NCI-H69 (cell line): ENCODE measurements at regions not wholly inside any gene's neighbourhood (a gene's known extent, or its start where the extent isn't known, plus 50 kb on each side); places are given as distances from the start of the nearest gene placed in this dataset.
"Not testable (repeated sequence)": the region's sequence is repeated elsewhere in the genome, so short reads cannot be mapped to it uniquely, and the experiment has no call there.

ENCODE experiments used
- DNase-seq: peaks from one replicate; lab custom pipeline; 2025; lab: John Stamatoyannopoulos, UW

DNA sequence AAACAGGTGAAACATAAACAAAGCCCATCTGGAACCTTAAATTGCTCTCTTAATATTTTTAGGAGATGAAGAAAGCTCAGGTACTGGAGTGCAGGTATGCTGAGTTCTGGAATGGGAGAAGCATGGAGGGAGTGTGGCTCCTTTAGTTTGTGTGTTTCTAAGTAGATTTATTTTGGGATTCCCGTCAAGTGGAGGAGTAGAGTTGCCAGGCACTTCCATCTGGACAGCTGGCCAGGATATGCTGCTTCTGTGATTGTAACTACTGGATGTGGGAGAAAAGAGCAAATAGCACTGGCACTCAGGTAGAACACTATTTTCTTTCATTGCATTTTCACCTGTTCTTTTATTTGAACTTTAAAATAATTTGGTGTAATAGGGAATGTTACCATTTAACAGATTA lies 182.3 kb upstream of the MAST4 start:
- no peak for DNase-seq

DNA sequence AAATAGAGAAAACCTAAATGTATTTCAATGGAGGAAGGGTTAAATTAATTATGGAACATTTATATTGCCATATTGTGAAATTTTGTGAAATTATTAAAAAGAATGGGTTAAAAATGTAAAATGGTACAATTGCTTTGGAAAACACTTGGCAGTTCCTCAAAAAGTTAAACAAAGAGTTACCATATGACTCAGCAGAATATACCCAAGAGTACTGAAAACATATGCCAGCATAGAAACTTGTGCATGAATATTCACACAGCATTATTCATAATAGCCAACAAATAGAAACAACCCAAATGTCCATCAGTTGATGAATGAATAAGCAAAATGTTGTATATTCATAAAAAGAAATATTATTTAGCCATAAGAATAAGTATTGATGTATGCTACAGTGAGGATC lies 181.0 kb upstream of the MAST4 start:
- no peak for DNase-seq

DNA sequence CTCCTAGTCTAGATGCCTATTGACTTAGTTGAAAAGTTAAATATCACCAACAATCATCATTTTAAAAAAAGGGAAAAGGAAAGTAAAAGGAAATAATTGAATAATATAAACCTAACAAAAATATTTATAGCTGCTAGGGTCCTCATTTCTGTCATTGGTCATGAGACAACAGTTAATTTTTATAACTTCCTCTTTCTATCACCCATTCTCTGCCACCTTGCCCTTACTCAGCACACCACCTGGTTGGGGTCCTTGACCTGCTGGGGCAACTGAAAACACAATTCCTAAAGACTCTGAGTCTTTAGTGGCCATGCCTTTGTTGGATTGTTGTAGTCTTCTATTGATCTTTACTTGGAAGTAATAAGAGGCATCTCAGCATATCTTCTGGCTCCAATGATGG lies 179.5 kb upstream of the MAST4 start:
- no peak for DNase-seq

DNA sequence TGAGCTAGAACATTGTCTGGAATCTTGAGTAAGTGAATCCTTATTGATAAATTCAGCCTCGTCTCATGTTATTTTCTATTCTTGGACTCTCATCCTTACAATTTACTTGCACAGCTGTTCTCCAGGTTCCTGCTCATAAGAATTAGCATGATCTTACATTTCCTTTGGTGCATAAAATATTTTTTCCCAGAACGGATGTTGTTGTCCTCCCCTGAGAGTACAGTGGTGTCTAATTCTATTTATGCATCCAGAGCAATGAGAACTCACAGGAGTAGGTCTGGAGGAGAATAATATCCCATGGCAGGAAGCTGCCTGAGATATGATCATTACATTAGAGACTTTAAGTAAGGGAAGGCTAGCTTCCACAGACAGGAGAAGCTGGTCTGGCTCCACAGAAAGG lies 178.4 kb upstream of the MAST4 start:
- no peak for DNase-seq

GRCh38 chr5:66423484-66423883 lies 172.7 kb upstream of the MAST4 start:
- no peak for DNase-seq

DNA sequence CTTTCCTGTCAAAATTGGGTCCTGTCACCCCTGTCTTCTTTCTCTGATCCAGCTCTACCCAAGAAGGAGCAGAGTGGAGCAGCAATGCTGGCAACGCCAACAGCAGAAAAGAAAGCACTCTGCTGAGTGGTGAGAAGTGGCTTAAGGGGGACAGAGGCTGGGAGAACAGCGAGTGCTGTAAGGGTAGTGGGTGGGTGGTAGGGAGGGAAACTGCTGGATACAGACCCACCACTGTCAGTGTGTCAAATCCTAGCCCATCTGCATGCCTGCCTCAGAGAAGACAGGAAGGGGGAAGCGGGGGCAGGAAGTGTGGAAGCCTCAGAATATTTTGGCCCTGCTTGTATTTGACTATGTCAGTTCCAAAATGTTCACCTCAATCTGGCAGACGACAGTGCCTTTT lies 170.4 kb upstream of the MAST4 start:
- DNase-seq: no peak

DNA sequence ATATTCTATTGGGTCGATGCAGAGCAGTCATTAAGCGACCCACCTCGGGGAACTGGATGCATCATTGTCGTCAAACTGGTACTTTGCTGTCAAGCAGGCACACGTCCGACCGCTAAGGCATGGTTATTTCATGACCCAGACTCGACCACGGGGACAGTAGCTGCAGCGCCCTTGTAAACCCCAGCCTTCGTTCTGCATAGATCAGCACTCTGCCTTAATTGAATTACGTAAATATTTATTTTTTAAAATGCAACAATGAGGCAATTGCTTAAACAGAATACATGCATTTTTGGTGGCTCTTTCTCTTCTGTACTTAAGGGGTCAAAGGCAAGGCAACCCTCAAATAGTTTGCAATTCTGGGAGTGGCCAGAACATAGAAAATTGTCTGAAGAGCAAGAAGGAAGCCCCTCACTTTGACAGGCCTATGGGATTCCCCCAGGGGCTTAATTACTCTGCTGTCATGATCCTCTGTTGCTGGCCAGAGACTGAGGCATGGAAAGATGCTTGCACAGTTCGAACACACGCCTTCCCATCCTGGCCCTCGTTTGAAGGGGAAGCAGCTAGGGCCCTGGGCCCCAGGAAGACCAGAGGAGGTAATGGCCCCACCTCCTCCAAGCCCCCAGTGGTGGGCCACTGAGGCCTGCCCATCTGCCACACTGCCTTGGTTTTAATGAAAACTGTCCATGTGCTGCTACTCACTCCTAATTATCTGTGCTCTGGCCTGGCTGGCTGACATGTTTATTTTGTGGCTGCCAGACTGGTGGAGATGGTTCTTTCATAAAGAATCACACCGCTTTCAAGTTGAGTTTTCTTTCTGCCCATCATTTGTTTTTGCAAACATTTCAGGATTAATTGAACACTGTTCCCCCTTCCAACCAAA lies 169.7 kb upstream of the MAST4 start:
- peak; percentile 49 for DNase-seq

GRCh38 chr5:66427139-66427442 lies 169.1 kb upstream of the MAST4 start:
- peak; percentile 43 for DNase-seq

- DNase-seq: peak; percentile 66
These were observed 159.5 kb upstream of the MAST4 start for GRCh38 chr5:66436721-66437120.

DNA sequence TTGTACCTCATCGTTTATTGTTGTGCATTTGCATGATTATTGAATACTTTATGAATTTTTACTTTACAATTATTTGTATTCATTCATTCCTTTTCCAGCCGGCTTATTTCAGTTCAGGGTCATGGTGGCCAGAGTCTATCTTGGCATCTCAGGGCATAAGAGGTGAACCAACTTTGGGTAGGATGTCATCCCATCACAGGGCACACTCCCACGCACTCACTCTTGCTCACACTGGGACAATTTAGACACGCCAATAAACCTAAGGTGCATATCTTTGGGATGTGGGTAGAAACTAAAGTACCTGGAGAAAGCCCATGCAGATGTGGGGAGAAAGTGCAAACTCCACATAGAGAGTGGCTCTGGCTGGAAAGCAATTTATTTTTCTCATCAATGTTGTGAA lies 158.1 kb upstream of the MAST4 start:
- no peak for DNase-seq

GRCh38 chr5:66438696-66439095 lies 157.5 kb upstream of the MAST4 start:
- DNase-seq: no peak

DNA sequence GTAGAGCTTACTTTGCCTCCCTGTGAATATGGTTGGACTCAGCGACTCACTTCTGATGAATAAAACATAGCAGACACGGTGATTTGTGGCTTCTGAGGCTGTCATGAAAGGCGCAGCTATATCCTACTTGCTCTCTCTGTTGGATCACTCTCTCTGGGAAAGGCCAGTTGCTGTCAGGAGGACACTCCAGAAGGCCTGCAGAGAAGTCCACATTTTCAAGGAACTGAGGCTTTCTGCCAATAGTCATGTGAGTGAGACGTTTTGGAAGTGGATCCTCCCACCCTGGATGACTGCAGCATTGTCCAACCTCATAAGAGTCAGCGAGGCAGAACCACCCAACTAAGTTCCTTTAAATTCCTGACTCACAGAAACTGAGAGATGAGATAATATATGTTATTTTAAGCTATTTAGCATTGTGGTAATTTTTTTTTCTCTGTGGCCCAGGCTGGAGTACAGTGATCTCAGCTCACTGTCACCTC lies 156.0 kb upstream of the MAST4 start:
- peak; percentile 48 for DNase-seq

DNA sequence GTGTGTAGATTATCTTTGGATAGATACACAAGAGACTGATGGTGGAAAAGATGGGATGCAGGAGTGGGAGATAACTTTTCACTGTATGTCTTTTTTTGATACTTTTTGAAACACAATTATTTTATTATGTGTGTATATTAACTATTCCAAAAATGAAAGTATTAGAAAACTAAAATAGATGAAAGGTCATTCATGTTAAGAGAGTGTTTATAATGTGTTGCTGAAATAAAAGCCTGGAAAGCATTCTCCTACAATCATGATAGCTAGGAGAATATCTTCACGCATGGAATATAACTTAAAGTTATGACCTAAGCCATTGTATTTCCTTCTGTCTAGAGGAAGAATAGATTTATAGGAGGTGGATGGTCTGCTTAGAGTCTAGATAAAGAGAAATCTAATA lies 154.8 kb upstream of the MAST4 start:
- DNase-seq: no peak

DNA sequence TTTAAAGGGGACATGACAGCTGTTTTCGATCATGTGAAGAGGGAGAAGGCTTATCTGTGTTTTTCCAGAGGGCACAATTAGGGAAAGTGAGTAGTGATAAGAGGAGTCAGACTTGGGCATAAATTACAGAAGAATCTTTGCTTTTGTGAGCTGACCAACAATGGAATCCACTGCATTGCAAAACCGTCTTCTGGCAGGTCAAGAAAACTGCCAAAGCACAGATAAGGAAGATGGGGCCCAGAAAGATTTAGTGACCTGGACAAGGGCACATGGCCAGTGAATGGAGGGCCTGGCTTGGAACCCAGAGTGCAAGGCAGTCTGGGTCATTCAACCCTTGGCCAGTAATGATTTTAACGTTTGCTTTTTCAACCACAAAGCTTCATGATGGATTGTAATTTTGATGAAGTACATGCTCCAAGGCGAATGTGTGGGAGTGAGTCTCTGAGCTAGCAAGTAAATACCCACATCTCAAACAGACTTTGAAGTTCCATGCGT lies 153.2 kb upstream of the MAST4 start:
- no peak for DNase-seq

DNA sequence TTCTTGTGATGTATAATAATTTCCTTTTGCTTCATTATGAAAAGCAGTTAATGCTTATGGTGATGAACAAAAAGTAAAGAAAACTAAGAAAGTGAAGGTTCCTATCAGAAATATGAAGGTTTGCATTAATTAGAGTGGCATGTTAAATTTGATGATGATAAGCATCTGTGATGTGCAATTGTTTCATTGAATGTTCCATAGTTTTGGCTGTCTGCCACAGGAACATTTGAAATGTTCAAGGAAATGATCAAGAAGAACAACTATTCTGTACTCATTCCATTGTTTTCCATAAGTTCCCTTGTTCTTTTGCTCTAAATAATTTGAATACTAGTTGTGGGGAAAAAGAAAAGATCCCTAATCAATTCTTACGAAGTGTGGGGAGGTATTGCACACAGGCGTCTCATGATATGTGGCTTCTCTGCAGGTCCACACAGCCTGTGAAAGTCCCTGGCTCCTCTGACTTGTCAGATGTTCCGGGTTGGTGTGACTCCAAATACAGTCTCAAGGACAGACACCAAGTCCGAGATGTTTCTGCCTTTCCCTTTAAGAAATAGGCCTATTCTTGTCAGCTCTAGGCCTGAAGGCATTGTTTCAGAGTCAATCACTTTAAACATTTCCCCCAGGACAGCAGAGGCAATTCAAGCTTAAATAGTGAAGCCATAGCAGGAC lies 152.6 kb upstream of the MAST4 start:
- DNase-seq: no peak

DNA sequence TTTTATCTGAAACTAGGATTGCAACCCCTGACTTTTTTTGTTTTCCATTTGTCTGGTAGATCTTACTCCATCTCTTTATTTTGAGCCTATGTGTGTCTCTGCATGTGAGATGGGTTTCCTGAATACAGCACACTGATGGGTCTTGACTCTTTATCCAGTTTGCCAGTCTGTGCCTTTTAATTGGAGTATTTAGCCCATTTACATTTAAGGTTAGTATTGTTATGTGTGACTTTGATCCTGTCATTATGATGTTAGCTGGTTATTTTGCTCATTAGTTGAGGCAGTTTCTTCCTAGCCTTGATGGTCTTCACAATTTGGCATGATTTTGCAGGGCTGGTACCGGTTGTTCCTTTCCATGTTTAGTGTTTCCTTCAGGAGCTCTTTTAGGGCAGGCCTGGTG lies 148.1 kb upstream of the MAST4 start:
- not testable (repeated sequence) for DNase-seq

- DNase-seq: no peak
These were observed 146.0 kb upstream of the MAST4 start for GRCh38 chr5:66450237-66450636.

DNA sequence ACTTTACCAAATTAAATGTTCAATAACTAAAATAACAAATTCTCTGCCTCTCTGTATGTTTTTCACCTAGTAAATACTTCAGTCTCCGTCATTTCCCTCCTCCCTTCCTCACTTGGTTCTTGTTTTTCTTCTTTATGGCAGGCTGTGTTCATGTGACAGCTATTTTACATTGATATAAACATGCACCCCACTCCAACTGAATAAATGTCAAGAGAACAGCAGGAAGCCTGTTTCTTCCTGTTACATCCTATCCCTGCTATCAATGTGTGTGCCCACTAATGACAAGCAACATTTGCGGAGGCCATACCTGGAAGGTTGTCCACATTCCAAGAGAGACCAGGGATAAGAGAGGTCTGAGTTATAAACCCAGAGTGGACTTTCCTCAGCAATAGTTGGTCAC lies 145.2 kb upstream of the MAST4 start:
- no peak for DNase-seq

DNA sequence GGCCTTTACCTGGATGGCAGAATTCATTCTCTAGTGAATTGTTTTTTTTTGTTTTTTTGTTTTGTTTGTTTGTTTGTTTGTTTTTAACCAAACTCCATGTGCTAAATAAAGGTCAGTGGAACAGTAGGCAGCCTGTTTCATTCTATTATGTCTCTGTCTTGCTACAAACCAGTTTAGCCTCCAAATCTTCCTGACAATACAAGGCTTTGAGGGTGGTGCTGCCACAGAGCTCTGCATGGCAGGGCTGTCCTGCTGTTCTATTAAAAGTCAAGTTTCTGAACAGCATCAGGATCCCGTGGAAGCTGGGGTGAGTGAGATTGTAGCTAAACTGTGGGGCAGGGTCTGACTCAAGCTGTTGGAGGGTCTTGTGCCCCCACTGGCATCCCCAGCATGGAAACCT lies 144.1 kb upstream of the MAST4 start:
- DNase-seq: no peak

DNA sequence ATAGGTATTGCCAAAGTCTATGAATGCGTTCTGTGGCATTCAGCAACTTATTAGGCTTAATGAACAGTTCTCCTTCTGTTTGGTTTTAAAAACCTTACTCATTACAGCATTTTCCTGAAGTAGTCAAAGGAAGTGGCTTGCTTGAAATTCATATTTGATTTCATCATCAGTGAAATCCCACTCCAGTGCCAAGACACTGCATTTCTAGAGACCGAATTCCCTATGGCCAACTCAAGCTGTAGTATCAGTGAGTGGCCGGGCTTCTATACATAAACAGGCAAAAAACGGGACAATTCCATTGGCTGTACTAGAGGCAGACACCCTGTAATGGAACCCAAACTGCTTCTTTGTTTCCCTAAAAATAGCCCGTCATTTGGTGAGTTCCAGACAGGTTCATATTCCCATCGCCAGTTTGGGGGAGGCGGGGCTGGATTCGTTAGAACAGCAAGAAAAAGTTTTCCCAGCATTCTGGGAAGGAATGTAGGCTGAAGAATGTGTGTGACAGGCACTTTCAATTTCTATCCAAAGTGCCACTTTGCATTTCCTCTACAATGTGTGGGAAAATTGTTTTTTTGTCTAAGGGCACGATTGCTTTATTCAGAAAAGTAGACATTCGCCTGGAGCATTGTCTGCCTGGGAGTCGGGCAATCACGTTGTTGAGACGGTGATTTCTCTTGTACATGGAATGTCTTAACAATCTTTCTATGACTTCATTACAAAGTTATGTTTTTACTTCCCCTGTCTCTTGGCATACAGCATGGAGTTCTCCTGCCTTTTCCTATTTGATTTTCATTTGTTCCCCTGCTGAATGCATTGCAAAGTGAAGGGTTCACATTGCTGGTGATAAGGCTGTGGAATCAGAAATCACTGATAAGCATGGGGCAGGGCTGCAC lies 141.8 kb upstream of the MAST4 start:
- DNase-seq: no peak

GRCh38 chr5:66459728-66460127 lies 136.5 kb upstream of the MAST4 start:
- no peak for DNase-seq

DNA sequence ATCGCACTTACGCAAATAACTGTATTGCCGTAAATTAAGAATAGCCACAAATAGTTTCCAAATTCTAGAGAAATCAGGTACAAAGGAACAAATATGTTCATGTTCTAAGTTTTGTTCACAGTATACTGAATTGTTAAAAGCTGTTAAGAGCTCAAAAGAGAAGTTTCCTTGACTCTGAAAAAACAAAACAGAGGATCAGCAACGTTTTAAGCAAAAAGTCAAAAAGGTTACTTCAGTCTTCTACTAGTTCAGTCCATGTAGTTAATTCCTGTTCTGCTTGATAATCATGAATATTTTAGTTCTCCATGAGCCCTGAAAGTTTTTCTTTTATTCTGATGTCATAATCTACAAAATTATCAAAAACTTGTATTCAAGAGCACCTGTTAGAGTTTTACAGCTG lies 128.6 kb upstream of the MAST4 start:
- no peak for DNase-seq
